OCI-LY1 (cell line): ENCODE measurements at regions not wholly inside any gene's neighbourhood (a gene's known extent, or its start where the extent isn't known, plus 50 kb on each side); places are given as distances from the start of the nearest gene placed in this dataset.

ENCODE experiments used
- H2AFZ ChIP-seq: fragments of 200-600 bp; sonication (generic), shearing (Covaris generic); 2 replicates; pipeline ENCODE4 v1.6.0; 2014; ENCODE audit warnings: antibody characterized with exemption, mild to moderate bottlenecking, low read length
- H3F3A ChIP-seq: fragments of 200-600 bp; sonication (generic), shearing (Covaris generic); 2 replicates; pipeline ENCODE4 v1.6.0; 2014; ENCODE audit warnings: mild to moderate bottlenecking, antibody characterized with exemption, low read length, moderate library complexity; ENCODE audit not compliant: insufficient read depth
- H3K27ac ChIP-seq: fragments of 200-600 bp; sonication (generic); 2 replicates; pipeline ENCODE4 v1.5.1; 2014; ENCODE audit warnings: low read length, mixed run types, mild to moderate bottlenecking, low read depth; ENCODE audit not compliant: poor library complexity, severe bottlenecking
- H3K27me3 ChIP-seq: fragments of 200-600 bp; sonication (generic); 2 replicates; pipeline ENCODE4 v1.6.0; 2014; ENCODE audit warnings: antibody characterized with exemption, mild to moderate bottlenecking, low read length, moderate library complexity; ENCODE audit not compliant: insufficient read depth
- H3K36me3 ChIP-seq: fragments of 200-600 bp; sonication (generic); 2 replicates; pipeline ENCODE4 v1.6.1; 2014; ENCODE audit warnings: mild to moderate bottlenecking, antibody characterized with exemption, low read length, moderate library complexity, mixed read lengths; ENCODE audit not compliant: insufficient read depth
- H3K4me1 ChIP-seq: fragments of 200-600 bp; sonication (generic); 2 replicates; pipeline ENCODE4 v1.5.1; 2014; ENCODE audit warnings: mild to moderate bottlenecking, low read length, moderate library complexity; ENCODE audit not compliant: insufficient read depth, severe bottlenecking
- H3K4me2 ChIP-seq: fragments of 200-600 bp; sonication (generic), shearing (Covaris generic); 2 replicates; pipeline ENCODE4 v1.6.1; 2014; ENCODE audit warnings: low read length
- H3K4me3 ChIP-seq: fragments of 200-600 bp; sonication (generic); 2 replicates; pipeline ENCODE4 v1.5.1; 2014; ENCODE audit warnings: low read length, low read depth, mild to moderate bottlenecking, mixed read lengths; ENCODE audit not compliant: poor library complexity, severe bottlenecking
- H3K79me2 ChIP-seq: fragments of 200-600 bp; shearing (Covaris generic); 2 replicates; pipeline ENCODE4 v1.6.1; 2016; ENCODE audit warnings: mixed run types, low read length, mixed read lengths; ENCODE audit not compliant: insufficient read depth
- H3K9ac ChIP-seq: fragments of 200-600 bp; sonication (generic), shearing (Covaris generic); 2 replicates; pipeline ENCODE4 v1.6.1; 2014; ENCODE audit warnings: mild to moderate bottlenecking, low read length, mixed read lengths
- H3K9me2 ChIP-seq: fragments of 200-600 bp; sonication (generic), shearing (Covaris generic); 2 replicates; pipeline ENCODE4 v1.6.1; 2014; ENCODE audit warnings: low read depth, mild to moderate bottlenecking, low read length, mixed read lengths
- H3K9me3 ChIP-seq: fragments of 200-600 bp; shearing (Covaris generic); 2 replicates; pipeline ENCODE4 v1.6.1; 2014; ENCODE audit warnings: low read length, mixed read lengths
- H4K20me1 ChIP-seq: fragments of 200-600 bp; sonication (generic), shearing (Covaris generic); 2 replicates; pipeline ENCODE4 v1.6.0; 2016; ENCODE audit warnings: mild to moderate bottlenecking, low read length; ENCODE audit not compliant: insufficient read depth
- EZH2 ChIP-seq: fragments of 200-600 bp; sonication (generic), shearing (Covaris generic); IDR thresholded peaks from 2 replicates; pipeline ENCODE4 v1.8.0; 2017; ENCODE audit warnings: borderline replicate concordance, mixed run types, mild to moderate bottlenecking, antibody characterized with exemption, low read length, moderate library complexity, mixed read lengths
- TF ChIP-seq, protein P1 (sequence below): fragments of 200-600 bp; sonication (generic), shearing (Covaris generic); IDR thresholded peaks from 2 replicates; pipeline ENCODE4 v1.5.1; 2017; ENCODE audit warnings: mild to moderate bottlenecking, antibody characterized with exemption, low read length, moderate library complexity, mixed read lengths

DNA sequence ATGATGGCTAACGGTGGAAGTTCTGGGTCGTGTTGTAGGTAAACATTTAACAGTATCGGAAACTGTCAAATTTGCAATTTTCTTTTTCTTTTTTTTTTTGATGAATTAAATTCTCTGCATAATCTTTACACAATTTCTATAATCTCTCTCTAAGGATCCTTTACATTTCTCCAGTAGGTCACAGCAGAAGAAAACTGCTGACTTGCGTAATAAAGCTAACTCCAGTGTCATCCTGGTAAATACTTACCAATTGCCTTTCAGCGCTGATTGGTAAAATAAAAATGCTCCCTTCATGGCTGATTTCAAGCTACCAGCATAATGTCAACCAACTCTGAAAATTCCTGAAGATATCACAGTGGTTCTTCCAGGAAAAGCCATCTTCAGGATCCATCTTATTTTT lies 510.5 kb upstream of the ATXN8OS start:
- Histone ChIP-seq H3K27ac (no peak overlapping the region), H3K27me3 (no peaks in the 10 kb centered on the region), H3K4me2 (no peak overlapping the region), H3K36me3 (no peaks in the 10 kb centered on the region), H3K79me2 (no peaks in the 10 kb centered on the region), H3K4me3 (no peak overlapping the region), H3F3A (no peaks in the 10 kb centered on the region), H2AFZ (no peak overlapping the region), H3K4me1 (no peaks in the 10 kb centered on the region), H4K20me1 (no peaks in the 10 kb centered on the region), H3K9ac (no peak overlapping the region), H3K9me3 (no peaks in the 10 kb centered on the region), H3K9me2 (no peaks in the 10 kb centered on the region)
- TF ChIP-seq, protein P1, sequence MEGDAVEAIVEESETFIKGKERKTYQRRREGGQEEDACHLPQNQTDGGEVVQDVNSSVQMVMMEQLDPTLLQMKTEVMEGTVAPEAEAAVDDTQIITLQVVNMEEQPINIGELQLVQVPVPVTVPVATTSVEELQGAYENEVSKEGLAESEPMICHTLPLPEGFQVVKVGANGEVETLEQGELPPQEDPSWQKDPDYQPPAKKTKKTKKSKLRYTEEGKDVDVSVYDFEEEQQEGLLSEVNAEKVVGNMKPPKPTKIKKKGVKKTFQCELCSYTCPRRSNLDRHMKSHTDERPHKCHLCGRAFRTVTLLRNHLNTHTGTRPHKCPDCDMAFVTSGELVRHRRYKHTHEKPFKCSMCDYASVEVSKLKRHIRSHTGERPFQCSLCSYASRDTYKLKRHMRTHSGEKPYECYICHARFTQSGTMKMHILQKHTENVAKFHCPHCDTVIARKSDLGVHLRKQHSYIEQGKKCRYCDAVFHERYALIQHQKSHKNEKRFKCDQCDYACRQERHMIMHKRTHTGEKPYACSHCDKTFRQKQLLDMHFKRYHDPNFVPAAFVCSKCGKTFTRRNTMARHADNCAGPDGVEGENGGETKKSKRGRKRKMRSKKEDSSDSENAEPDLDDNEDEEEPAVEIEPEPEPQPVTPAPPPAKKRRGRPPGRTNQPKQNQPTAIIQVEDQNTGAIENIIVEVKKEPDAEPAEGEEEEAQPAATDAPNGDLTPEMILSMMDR: no peak
- no peak for TF ChIP-seq EZH2

DNA sequence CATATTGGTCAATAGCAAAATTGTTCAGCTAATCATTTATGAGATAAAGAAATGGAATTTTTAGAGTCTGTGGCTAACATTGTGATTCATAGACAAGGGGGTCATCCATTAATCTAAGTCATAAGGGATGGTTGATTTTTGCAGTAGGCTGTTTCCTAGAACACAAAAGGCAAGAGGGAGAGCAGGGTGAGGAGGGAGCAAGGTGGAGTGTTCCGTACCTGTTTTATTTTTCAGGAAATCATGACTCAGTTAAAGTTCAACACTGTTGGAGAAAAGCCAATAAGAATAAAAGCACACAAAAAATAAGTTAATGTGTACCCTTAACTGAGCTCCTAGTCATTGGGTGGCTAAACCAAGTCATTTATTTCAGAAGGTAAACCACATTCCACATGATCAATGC lies 512.4 kb upstream of the ATXN8OS start:
- no peak overlapping the region for H3K4me3 ChIP-seq
- no peak overlapping the region for H3K4me2 ChIP-seq
- H3K36me3 ChIP-seq: no peaks in the 10 kb centered on the region
- H3K27me3 ChIP-seq: no peaks in the 10 kb centered on the region
- H3K9ac ChIP-seq: no peak overlapping the region
- H3K9me3 ChIP-seq: no peaks in the 10 kb centered on the region
- H2AFZ ChIP-seq: no peak overlapping the region
- no peaks in the 10 kb centered on the region for H4K20me1 ChIP-seq
- H3K27ac ChIP-seq: no peak overlapping the region
- no peaks in the 10 kb centered on the region for H3K4me1 ChIP-seq
- TF ChIP-seq, protein P1: no peak
- no peak for TF ChIP-seq EZH2
- no peaks in the 10 kb centered on the region for H3K9me2 ChIP-seq
- no peaks in the 10 kb centered on the region for H3K79me2 ChIP-seq
- H3F3A ChIP-seq: no peaks in the 10 kb centered on the region

DNA sequence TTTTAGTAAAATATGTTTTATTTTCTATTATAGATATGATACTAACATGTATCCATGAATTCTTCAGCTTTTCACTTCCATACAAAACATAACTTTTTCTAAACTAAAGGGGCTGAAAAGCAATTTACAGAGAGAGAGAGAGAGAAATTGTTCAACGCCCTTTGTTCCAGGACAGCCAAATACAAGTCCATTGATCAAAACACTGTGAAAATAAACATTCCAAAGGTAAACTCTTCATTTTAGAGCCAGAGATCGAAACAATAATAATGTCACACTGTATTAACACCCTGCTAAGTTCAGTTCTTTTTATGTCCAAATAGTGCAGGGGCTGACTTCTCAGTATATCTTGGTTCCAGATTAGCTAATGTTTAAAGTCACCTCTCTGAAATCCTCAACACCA lies 516.2 kb upstream of the ATXN8OS start:
- H3K4me2 ChIP-seq: no peak overlapping the region
- TF ChIP-seq, protein P1: no peak
- TF ChIP-seq EZH2: no peak
- H3K27ac ChIP-seq: no peak overlapping the region
- H3K9me3 ChIP-seq: no peaks in the 10 kb centered on the region
- H3K4me1 ChIP-seq: no peaks in the 10 kb centered on the region
- H3K9me2 ChIP-seq: no peaks in the 10 kb centered on the region
- H3K27me3 ChIP-seq: no peaks in the 10 kb centered on the region
- no peak overlapping the region for H3K4me3 ChIP-seq
- no peaks in the 10 kb centered on the region for H3K36me3 ChIP-seq
- no peaks in the 10 kb centered on the region for H3F3A ChIP-seq
- H3K79me2 ChIP-seq: no peaks in the 10 kb centered on the region
- H4K20me1 ChIP-seq: no peaks in the 10 kb centered on the region
- H3K9ac ChIP-seq: no peak overlapping the region
- H2AFZ ChIP-seq: no peak overlapping the region
